ENCODE measurements at regions not wholly inside any gene's neighbourhood (a gene's known extent, or its start where the extent isn't known, plus 50 kb on each side); places are given as distances from the start of the nearest gene placed in this dataset.

DNA sequence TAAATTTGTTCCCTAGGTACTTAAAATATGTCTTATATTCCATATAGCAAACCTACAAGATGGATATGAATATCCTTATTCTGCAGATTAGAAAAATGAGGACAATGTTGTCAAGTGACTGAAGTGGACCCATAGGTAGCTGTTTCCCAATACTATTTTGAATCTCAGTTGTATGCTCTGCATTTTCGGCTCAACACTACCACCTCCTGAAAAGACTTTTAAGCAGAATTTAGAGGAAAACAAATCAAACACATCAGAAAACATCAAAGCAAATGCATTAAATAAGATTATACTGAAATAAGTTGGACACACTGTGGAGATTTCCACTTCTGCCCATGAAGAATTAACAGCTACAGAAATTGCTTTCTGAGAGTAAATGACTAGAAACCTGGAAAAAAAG, 488.7 kb downstream of the TRIML1 start:
- no peak overlapping the region for H3K4me3 ChIP-seq (ENCODE audit: low read length)

DNA sequence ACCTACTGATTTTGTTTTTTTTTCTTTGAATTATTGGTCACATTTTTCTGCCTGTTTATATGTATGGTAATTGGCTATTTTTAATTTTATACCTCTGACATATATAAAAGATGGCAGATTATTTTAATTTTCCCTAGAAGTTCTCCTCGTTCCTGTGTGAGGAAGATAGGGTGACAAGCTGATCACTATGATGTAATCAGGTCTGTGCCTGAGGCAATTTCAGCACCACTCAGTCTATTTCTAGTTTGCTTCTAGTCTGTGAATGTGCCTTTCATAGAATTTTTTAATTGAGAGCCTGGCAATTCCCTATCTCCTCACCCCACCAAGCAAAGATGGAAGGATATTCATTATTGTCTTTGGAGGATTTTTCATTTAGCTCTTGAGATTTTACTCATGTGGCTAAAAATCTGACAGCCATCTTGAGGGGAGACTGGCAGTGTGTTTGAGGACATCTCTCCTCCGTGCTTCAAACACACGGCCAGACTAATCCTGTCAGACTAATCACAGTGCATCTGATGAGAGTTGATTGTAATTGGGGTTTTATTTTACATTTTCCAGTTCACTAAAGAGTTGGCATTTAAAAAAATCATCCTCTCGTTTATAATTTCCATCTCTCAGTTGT, 500.3 kb downstream of the TRIML1 start:
- TF ChIP-seq, protein P1, sequence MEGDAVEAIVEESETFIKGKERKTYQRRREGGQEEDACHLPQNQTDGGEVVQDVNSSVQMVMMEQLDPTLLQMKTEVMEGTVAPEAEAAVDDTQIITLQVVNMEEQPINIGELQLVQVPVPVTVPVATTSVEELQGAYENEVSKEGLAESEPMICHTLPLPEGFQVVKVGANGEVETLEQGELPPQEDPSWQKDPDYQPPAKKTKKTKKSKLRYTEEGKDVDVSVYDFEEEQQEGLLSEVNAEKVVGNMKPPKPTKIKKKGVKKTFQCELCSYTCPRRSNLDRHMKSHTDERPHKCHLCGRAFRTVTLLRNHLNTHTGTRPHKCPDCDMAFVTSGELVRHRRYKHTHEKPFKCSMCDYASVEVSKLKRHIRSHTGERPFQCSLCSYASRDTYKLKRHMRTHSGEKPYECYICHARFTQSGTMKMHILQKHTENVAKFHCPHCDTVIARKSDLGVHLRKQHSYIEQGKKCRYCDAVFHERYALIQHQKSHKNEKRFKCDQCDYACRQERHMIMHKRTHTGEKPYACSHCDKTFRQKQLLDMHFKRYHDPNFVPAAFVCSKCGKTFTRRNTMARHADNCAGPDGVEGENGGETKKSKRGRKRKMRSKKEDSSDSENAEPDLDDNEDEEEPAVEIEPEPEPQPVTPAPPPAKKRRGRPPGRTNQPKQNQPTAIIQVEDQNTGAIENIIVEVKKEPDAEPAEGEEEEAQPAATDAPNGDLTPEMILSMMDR (conservative IDR thresholded peaks at IDR 0.05; ENCODE audit: low read length): no peak
- no peak overlapping the region for H3K4me3 ChIP-seq (ENCODE audit: low read length)
- DNase-seq (ENCODE audit: low read depth): no peak

More for the DNA sequence above, 488.7 kb downstream of the TRIML1 start:
- no peak for DNase-seq (ENCODE audit: low read depth)
- TF ChIP-seq, protein P1 (conservative IDR thresholded peaks at IDR 0.05; ENCODE audit: low read length): no peak

DNA sequence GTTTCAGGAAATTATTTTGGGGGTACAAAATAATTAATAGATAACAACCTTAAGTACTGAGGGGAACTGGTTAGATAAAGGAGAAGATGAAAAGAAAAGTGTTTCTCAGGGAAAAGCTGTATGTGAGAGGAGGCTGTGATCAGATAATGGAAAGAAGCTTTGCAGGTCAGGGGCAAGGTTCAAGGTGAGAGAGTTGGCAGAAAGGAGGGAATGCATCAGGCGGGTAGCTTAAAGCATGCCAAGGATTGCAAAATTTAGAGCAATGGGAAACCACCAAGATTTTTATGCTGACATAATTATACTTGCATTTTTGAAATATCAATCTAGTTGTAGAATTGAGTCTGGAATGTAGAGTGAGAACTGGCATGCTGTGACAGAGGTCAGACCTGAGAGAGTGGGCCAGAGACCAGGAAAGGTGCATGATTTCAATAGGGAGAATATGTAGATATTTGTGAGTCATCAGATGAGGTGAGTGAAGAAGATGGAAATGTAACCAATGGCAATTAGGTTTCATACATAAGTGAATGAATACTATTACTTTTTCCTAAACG, 508.7 kb downstream of the TRIML1 start:
- H3K4me3 ChIP-seq (ENCODE audit: low read length): no peak overlapping the region
- DNase-seq (ENCODE audit: low read depth): no peak
- TF ChIP-seq, protein P1 (conservative IDR thresholded peaks at IDR 0.05; ENCODE audit: low read length): no peak

DNA sequence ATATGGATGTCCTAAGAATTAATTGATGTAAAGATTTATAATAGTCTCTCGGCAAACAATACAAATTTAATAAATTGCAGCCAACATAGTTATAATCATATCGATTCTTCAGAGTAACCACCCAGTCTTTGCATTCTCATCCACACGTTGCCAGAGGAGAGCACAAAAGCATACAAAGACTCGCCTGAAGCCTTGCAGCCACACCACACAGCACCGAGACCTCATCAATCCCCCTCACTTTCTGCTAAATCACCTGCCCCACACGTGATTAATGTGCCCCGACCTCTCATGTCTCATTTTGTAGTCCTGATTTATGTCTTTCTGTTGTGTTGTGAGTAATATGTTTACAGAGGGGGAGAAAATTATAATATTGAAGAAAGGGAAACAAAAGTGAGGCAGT, 510.4 kb downstream of the TRIML1 start:
- DNase-seq (ENCODE audit: low read depth): no peak
- H3K4me3 ChIP-seq (ENCODE audit: low read length): no peak overlapping the region
- TF ChIP-seq, protein P1 (conservative IDR thresholded peaks at IDR 0.05; ENCODE audit: low read length): no peak

DNA sequence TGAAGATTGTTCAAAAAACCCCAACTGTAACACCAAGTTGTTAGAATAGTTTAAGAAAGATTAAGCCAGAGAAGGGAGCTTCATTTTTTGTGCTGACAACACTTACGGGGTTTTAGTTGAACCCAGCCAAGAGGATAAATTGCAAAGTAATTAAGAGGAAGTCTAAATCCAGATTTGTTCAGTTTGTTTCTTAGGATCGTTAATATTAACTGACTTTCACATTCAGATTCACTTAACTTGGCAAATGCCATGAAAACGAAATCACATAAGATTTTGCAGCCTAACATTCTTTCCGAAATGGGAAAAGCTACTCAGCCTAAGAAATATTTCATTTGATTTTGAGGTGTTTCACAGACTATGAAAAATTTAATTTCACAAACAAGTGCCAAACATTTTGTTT, 511.3 kb downstream of the TRIML1 start:
- TF ChIP-seq, protein P1 (conservative IDR thresholded peaks at IDR 0.05; ENCODE audit: low read length): no peak
- DNase-seq (ENCODE audit: low read depth): no peak
- H3K4me3 ChIP-seq (ENCODE audit: low read length): no peak overlapping the region

DNA sequence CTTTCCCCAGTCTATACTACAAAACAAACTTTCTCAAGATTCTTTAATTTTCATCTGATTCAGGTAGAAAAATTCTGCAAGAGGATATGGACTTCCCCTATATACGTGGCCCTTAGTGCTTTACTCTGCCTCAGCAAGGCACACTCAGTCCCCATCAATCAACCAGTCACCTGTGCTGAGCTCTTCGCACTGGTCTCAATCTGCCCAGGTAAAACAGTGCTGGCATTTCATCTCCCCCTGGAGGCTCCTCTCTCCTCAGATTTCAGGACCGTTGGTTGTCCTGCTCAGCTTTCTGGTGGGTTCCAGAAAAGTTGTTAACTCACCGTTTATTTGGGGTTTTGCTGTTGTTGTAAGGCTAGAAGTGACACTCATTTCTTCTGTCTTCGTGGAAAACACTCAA, 518.1 kb downstream of the TRIML1 start:
- no peak overlapping the region for H3K4me3 ChIP-seq (ENCODE audit: low read length)
- no peak for DNase-seq (ENCODE audit: low read depth)
- TF ChIP-seq, protein P1 (conservative IDR thresholded peaks at IDR 0.05; ENCODE audit: low read length): no peak

DNA sequence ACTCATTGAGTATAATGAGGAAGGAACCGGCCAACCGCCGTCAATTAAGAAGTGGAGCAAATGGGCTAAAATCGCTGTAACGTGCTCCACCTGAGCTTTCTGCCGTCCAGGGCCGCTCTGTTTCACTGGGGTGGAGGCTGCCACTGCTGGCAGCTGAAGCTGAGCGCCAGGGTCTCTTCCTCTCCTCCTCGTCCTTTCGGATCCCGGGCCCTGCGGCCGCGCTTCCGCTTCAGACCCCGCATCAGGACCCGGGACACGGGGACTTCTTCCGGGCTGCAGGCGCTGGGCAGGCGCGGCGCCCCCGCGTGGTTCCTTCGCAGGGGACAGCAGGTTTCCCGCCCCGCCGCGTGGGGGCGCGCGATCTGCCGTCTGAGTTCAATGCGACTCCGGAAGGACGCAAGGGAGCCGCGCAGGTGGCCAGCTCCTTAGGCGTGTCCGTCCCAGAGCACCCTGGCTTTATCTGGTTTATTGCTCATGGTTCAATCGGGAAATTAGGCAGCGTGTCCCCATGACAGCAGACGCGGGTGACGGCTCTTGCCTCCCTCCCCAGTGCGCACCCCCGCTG, 519.8 kb downstream of the TRIML1 start:
- no peak for DNase-seq (ENCODE audit: low read depth)
- TF ChIP-seq, protein P1 (conservative IDR thresholded peaks at IDR 0.05; ENCODE audit: low read length): no peak
- H3K4me3 ChIP-seq (ENCODE audit: low read length): no peak overlapping the region

All from AG10803 (cell line).